ENCODE measurements at regions not wholly inside any gene's neighbourhood (a gene's known extent, or its start where the extent isn't known, plus 50 kb on each side); places are given as distances from the start of the nearest gene placed in this dataset.

DNA sequence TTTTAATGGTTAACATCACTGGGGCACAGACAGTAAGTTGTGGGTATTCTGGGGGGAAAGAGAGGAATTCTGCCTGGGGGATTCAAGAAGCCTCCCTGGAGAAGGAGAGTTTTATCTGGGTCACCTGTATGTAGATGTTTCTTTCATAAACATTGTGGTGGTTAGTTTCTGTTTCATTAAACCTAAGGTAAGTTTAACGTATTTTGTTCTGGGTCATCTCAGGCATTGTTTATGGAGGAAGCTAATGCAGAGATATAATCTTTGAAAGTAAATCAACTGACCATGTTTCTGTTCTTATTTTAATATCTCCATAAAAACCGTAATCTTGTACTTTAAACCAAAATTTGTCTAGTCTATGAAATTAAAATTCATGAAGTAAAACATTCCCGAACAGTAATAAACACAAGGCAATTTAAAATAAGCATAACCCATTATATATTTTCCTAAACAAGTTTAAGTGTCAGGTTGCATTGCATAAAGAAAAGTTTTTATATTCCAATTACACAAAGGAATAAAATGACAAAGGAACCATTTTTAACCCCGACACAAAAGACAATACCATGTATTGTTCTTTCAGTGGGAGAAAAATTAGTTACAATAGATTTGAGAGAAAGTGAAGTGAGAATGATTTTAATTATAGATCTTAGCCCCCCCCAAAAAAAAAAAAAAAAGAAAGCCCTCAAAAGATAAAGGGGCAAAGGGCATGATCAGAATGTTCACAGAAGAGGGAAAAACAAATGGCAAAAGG is 274.6 kb upstream of the TBL1XR1 start:
- DNase-seq (ENCODE audit: low read depth in 2 of 3, low spot score in 2 of 3) = no peak

DNA sequence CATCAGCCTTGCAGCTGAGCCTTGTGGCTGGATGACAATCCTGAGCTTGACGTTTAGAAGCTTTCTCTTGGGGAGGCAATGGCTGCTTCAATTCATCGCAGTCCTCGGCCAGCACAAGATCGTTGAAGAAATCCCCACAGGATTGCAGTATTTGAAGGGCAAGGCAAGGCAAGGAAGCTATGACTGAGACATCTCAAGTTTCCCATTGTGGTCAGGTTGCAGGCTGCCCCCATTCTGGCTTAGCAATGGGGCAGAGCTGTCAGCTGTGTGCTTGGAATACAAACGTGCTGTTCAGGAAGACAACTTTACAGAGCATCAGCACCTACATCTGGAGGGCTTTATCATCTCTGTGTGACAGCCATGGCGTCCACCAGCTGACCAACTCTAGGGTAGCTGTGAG is 275.9 kb upstream of the TBL1XR1 start:
- DNase-seq (ENCODE audit: low read depth in 2 of 3, low spot score in 2 of 3) = no peak

DNA sequence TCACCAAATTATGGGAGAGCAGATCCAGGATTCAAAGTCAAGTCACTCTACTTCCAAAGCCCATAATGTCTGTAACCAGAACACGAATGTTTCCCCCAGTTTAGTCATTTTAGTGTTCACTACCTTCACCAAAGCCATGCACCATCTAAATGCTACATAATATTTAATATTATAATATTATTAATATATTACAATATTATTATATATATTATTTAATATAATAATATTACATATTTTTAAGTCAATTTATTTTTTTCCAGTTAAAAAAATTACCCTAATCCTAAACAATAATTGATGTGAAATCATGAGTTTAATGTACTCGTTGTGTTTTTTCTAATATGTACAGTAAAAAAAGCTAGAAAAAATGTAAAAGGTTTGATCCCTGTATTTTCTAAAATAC is 276.6 kb upstream of the TBL1XR1 start:
- DNase-seq (ENCODE audit: low read depth in 2 of 3, low spot score in 2 of 3) = no peak

DNA sequence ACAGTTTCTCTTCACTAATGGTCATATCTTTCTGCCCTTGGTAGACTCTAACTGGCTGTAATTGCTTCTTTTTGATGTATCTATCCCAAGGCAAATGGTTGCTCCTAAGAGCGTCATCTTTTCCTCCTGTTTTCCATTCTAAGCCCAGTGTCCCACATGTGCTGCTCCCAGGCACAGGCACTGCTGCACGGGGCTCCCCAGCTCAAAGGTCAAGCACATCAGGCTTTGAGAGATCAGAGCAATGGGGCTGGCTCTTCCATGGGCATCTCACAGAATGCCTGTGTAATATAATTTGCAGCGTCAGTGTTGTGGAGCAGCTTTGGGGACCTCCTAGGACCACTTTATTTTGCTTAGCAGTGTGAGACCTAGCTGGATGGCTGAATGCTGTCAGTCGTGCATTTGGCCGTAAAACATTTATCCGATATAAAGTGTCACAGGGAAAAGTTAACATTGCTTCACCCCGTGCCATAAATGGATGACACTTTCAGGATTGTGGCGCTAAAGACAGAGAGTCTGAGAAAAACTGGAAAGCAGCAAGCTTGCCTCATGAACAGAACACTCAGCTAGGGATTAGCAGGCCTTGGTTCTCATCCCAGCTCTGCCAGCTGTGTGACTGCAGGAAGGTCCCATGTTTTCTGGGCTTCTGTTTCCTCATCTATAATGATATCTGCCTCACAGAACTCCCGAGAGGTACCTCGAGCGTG is 277.5 kb upstream of the TBL1XR1 start:
- DNase-seq (ENCODE audit: low read depth in 2 of 3, low spot score in 2 of 3) = no peak

DNA sequence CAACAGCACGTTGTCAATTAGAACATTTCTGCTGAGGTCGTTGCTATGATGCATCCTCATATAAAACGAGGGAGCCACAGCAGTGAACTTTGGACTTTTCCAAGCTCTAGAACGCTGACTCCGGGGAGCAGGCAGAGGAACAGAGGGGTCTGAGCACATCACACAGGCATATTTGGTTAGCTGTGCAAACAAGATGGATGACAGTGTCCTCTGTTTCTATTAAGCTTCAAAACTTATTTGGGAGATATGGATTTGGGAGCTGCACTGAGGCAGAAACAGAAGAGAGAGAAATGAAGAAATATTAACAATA is 278.0 kb upstream of the TBL1XR1 start:
- DNase-seq (ENCODE audit: low read depth in 2 of 3, low spot score in 2 of 3) = no peak

DNA sequence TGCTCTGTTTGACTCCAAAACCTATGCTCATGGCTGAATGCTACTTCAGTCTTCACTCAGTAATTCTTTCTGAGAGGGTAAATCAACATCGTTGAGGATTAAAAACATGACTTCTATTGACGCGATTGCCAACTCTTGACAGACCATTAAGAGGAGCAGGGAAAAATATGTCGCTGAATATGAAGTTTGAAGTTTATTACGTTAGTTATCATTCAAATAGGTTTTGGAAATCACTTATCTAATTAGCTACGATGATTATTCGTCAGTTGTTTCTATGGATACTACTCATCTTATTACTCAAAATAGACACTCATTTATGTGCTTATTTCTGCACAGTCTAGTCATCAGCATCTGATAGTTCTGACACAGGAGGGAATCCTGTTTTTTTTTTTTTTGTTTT is 279.2 kb upstream of the TBL1XR1 start:
- no peak for DNase-seq (ENCODE audit: low read depth in 2 of 3, low spot score in 2 of 3)

DNA sequence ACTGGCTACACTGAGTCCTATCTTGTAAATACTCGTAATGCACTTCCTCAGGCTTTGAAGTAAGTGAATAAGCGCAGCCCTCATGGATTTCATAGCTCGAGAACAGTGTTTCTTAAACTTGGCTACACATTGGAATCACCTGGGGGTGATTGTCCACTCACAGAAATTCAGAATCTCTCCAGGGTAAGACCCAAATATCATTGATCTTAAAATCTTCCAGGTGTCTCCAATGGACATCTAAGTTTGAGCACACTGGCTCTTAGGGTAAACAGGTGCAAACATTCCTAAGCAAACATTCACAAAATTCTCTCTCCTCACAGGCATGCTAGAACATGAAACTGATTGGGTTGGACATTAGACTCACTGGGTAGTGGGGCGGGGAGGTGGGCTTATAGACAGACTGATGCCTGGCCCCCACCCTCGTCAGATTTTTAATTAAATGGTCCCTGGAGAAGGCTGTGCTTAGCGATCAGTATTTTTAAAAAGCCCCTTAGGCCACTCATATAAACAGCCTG is 279.7 kb upstream of the TBL1XR1 start:
- DNase-seq (ENCODE audit: low read depth in 2 of 3, low spot score in 2 of 3) = no peak

DNA sequence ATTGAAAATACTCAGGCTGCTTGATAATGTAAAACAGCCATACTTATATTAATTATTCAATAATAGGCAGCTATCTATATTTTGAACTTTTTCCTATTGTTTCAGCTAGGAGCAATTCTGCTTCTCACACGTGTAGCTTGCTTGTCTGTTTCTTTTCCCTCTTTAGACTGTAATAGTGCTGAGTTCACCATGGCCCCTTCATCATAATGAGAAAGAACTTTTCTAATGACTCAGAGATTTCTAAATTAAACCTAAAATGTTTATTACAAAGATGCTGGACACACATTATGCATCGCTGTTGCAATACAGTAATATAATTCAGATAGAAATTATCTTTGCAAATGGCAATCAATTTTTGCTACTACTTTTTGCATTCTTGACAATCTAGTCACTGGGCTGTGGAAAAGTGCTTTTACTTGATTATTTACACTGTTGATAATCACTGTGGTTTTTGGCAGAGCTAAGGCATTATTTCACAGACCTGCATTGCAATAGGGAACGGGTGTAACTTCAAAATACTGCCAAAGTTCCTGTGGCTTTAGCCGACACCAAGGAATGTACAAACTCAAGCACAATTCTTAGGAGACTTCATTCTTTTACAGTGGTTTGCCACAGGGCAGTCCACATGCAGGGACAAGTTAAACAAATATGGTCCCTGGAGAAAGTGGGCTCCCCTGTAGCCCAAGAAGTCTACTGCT is 281.0 kb upstream of the TBL1XR1 start:
- DNase-seq (ENCODE audit: low read depth in 2 of 3, low spot score in 2 of 3) = no peak

DNA sequence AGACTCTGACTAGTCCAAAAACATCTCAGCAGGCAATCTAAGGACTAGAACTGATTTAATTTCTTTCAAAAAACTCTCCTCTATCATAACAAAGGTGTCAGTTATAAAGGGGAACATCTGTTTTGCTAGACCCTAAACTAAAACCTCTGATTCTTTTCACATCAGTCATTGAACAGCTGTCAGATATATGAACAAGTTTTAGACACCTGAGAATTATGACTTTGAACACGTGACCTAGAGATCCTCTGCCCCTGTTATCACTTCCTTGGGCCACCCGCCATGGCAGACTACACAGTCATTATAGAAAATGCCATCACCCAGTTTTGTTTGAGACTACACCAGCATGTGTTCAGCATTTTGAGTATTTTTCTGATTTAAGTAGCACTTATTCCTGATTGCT is 282.3 kb upstream of the TBL1XR1 start:
- no peak for DNase-seq (ENCODE audit: low read depth in 2 of 3, low spot score in 2 of 3)

DNA sequence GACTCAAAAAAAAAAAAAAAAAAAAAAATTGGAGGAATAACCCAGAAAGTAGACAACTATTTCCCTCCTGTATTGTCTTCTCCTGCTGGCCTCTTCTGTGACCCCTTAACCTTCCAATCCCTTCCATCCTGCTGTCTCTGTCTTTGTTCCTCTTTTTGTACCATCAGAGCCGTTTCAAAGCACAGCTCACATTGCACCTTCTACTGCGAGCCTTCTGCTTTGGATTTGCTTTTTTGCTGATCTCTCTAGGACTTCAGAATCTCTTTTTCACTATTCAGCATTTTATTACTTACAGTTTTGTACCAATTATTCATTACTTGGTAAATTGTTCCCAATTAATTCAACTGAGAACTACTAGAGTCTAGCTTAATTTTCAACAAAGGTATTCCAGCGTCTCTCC is 284.0 kb upstream of the TBL1XR1 start:
- no peak for DNase-seq (ENCODE audit: low read depth in 2 of 3, low spot score in 2 of 3)

DNA sequence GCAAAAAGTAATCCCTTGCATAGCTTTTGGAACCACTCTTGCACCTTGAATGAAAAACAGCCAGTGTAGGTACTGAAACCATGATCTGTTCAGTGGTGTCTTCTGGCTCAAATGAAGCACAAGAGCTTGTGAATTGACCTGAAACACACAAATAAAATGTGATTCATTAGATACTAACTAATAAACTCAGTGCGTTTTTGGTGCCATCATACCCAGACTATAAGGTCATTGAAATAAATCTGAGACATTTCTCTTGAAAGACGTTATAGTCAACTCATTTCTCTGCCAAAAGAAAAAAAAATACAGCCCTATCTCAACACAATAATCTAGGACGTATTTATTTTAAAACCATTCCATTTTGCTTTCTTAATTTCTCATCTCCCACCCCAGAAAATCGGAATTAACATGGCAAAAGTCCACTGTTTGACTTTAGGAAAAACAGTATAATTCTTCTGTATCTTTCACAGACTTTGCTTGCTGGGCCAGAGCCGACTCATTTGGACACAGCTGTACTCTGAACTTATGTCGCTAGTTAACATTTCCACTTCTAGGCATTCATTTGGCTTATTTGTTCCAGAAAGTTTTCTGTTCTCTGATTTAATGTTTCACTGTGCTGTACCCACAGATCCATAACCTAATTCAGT is 284.9 kb upstream of the TBL1XR1 start:
- DNase-seq (ENCODE audit: low read depth in 2 of 3, low spot score in 2 of 3) = no peak

DNA sequence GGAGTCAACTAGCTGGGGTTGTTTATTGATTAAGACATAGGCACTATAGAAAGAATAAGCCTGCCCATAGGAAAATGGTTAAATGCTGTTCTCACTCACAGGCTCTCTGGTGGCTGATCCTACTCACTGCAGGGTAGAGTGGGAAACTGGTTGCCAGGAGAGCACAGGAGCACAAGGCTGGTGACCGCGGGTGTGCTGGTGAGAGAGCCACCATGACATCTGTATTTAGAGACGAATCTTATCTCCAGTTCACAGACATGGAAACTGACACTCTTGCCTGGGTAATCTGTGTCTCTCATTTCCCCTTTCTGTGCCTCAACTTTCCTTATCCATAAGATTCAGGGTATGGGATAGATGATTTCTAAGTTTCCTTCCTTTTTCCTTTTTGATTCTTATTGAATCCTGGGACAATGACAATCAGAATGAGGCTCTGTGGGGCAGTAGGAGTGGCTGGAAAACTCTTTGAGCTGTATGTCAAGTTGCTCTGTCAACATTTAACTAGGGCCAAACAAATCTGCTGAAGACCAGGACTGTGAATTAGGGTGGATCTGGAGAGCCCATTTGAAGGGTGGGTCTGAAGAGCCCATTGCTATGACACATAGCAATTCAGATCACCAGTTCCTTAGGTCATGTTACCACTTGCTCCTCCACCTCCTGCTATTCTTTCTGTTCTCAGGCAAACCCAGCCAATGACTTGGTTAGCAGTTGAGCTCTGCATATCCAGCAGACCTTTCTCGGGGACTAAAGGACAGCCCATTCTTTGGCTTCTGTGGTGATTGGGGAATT is 286.1 kb upstream of the TBL1XR1 start:
- DNase-seq (ENCODE audit: low read depth in 2 of 3, low spot score in 2 of 3) = no peak

DNA sequence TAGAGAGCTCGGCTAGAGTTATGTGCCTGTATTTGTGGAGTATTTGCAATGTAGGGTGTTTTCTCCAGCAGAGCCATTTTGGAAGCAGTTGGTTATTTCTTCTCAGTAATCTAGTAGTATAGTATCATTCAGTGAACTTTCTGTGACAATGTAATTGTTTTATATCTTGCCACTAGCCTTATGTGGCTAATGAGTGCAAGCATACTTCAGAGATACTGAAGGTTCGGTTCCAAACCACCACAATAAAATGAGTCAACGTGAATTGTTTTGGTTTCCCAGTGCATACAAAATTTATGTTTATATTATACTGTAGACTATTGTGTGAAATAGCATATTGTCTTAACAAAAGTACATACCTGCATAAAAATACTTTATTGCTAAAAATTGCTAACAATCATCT is 286.9 kb upstream of the TBL1XR1 start:
- DNase-seq (ENCODE audit: low read depth in 2 of 3, low spot score in 2 of 3) = no peak

DNA sequence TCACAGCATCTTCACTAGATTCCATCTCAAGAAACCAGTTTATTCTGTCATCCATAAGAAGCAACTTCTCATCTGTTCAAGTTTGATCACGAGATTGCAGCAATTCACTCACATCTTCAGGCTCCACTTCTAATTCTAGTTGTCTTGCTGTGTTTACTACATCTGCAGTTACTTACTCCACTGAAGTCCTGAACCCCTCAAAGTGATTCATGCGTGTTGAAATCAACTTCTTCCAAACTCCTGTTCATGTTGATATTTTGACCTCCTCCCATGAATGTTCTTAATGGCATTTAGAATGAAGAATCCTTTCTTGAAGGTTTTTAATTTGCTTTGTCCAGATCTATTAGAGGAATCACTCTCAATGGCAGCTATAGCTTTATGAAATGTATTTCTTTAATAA is 287.6 kb upstream of the TBL1XR1 start:
- no peak for DNase-seq (ENCODE audit: low read depth in 2 of 3, low spot score in 2 of 3)

DNA sequence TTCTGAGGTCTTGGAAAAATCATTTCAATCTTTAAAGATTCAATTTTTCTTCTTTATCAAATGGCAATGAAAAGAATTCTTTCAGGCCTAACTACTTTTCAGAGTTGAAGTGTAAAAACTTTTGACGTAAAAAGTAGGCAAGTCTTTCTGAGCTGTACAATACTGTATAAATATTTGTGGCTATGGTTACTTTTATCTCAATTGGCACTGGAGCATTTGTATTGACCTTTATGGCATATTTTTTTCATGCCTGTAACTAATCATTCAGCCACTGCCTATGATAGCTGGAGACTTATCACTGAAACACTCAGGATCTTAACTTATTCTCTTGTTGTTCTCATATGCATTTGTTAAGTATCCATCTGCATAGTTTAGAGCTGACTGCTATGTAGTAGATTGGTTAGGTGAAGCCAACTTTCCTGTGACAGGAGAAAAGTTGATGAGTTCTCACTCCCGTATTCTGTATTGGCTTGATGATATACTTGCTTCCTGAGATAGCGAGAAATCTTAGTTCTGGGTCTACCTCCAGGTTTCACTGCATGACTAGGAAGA is 290.4 kb upstream of the TBL1XR1 start:
- DNase-seq (ENCODE audit: low read depth in 2 of 3, low spot score in 2 of 3) = no peak

DNA sequence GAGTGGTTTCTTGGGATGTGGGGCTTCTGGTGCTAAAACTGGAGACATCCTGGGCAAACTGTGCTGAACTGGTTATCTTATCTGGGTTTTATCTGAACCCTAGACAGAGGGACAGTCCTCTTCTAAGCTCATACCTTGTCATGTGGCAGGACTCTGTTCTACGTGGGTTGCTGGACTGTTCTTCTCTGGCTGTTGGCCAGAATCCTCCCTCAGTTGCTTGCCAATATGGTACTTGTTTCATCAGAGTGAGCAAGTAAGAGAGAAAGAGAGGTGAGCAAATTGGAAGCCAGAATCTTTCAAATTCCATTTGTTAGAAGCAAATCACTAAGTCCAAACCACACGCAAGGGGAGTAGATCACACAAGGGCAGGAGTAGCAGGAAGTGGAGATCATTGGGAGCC is 291.5 kb upstream of the TBL1XR1 start:
- DNase-seq (ENCODE audit: low read depth in 2 of 3, low spot score in 2 of 3) = no peak

DNA sequence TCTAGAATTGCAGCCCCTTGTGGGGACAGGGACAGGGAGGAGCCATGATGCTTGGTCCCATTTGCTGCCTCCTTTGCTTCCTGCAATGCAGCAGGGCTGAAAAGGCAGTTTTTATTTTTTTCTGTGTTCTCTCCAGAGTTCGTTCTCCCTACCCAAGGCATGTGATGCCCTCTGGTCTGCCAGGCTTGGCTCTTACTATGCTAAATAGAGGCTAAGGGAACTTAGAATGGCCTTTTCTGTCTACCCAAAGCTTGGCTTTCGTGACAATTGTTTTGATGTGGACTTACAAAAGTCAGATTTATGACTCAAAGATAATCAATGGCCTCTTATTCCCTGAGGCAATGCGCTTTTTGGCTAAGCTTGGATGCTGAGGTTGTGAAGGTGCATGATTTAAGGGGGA is 293.3 kb upstream of the TBL1XR1 start:
- DNase-seq (ENCODE audit: low read depth in 2 of 3, low spot score in 2 of 3) = no peak

DNA sequence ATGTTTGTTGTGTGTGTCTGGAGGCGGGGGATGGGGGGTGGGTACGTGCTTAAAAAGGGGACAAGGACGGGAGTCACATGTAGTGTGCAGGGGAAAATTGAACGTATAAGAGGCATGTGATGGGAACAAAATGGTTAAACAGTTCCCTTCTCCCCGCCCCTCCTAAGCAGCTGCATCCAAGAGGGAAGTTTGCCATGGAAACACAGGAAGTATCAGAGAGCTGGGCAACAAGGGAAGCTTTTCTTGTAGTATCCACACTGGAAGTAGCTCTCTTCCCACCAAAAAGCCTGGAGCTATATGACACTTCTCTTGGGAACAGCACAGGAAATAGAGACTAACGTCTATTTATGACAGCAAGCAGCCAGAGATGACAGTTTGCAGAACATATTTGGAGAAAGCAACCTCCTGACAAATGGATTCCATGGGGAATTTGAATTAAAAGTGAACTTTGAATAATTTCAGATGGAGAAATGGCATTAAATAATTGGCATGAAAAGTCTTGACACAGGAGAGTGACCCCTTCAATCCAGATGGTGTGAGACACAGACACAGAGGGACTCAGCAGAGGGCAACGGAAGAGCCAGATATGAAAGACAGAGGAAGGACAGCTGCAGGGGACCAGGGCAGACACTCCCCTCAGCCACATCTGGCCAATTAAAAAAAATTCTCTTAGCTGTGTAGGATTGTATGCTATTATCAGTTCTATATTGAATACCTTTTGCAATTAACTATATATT is 294.2 kb upstream of the TBL1XR1 start:
- no peak for DNase-seq (ENCODE audit: low read depth in 2 of 3, low spot score in 2 of 3)

DNA sequence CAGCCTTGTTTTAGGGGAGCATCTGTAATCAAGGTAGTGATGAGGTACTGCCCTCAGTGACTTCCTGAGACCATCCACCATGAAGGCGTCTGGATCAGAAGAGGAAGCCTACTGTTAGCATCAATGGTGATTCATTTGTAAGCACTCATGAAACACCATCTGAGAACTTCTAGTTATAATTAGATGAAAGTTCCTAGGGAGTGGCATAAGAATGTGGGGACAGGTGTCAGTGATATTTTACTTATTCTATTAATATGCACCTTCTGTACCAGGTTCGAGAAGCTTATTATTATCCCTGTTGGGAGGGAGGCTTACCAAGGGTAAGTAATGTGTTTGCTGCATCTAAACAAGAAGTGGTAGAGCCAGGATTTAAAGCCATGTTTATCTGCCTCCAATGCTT is 295.8 kb upstream of the TBL1XR1 start:
- no peak for DNase-seq (ENCODE audit: low read depth in 2 of 3, low spot score in 2 of 3)

DNA sequence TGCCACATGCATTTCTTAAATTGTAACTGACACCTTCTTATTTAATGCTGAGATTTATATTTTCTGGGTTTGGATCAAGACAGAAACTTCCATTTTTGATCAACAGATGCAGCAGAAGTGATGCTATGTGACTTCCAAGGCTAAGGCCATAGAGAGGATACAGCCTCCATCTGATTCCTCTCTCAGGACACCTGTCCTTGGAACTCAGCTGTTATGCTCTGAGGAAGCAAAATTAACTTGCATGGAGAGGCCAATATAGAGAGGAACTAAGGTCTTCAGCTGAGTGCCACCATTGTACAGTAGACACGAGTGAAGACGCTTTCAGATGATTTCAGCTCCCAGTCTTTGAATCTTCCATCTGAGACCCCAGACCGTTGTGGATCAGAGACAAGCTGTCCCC is 296.9 kb upstream of the TBL1XR1 start:
- DNase-seq (ENCODE audit: low read depth in 2 of 3, low spot score in 2 of 3) = no peak

Data from activated CD8-positive, alpha-beta memory T cell treated with anti-CD3 and anti-CD28 coated beads for 48 hours (primary cell).